ENCODE measurements at regions not wholly inside any gene's neighbourhood (a gene's known extent, or its start where the extent isn't known, plus 50 kb on each side); places are given as distances from the start of the nearest gene placed in this dataset.

- no peak for TF ChIP-seq CTCF (IDR thresholded peaks at IDR 0.05; ENCODE audit: low read depth, low read length, poor library complexity, severe bottlenecking)
- TF ChIP-seq EZH2phosphoT487 (IDR thresholded peaks at IDR 0.05; ENCODE audit: borderline replicate concordance, low read length), result no peak
Observed at GRCh38 chr4:126986005-126986404, 646.8 kb upstream of the INTU start.
